ENCODE measurements at regions not wholly inside any gene's neighbourhood (a gene's known extent, or its start where the extent isn't known, plus 50 kb on each side); places are given as distances from the start of the nearest gene placed in this dataset.

DNA sequence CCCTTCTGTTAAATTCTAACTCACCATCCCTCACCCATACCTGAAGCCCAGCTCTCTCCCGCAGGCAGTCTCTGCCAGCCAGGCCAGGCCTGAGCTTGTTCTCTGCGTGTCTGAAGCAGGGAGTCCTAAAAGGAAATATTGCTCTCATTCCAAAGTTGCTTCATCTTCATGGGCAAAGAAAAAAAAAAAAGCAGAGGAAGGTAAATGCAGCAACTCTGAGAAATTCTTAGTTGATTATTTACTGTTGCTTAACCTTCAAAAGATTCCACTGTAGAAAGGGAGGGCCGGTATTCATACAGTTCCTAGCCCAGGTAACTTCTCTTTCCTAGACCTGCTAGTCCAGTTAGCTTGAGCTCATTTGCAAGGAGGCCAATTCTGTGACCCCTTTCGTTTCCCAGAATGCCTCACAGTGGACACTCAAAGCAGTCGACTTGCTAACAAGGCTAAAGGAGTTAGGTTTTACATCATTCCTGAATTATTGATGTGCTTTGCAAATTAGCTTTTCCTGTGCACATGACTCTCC lies 193.5 kb upstream of the EEA1 start:
- TF ChIP-seq POLR2A (IDR thresholded peaks at IDR 0.05) = no peak
- TF ChIP-seq, protein P1, sequence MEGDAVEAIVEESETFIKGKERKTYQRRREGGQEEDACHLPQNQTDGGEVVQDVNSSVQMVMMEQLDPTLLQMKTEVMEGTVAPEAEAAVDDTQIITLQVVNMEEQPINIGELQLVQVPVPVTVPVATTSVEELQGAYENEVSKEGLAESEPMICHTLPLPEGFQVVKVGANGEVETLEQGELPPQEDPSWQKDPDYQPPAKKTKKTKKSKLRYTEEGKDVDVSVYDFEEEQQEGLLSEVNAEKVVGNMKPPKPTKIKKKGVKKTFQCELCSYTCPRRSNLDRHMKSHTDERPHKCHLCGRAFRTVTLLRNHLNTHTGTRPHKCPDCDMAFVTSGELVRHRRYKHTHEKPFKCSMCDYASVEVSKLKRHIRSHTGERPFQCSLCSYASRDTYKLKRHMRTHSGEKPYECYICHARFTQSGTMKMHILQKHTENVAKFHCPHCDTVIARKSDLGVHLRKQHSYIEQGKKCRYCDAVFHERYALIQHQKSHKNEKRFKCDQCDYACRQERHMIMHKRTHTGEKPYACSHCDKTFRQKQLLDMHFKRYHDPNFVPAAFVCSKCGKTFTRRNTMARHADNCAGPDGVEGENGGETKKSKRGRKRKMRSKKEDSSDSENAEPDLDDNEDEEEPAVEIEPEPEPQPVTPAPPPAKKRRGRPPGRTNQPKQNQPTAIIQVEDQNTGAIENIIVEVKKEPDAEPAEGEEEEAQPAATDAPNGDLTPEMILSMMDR (IDR thresholded peaks at IDR 0.05) = no peak
- peak in 1 of 2 donors; percentile 43 for DNase-seq (ENCODE audit: low spot score in 2 of 2)
- intact Hi-C loops (cut with DNase I; ENCODE audit: low total_unique reads) = no loop called here
- H3K4me3 ChIP-seq (ENCODE audit: low read depth, poor library complexity, severe bottlenecking) = no peak overlapping the region
- WGBS, 2 donors = 43 to 51% methylated on average over 5 of the region's 5 CpGs

GRCh38 chr12:93125126-93125525 lies 196.0 kb upstream of the EEA1 start:
- TF ChIP-seq POLR2A (IDR thresholded peaks at IDR 0.05) = no peak
- TF ChIP-seq, protein P1 (IDR thresholded peaks at IDR 0.05) = no peak
- WGBS, 2 donors = 71 to 77% methylated on average over 1 of the region's 1 CpG
- H3K4me3 ChIP-seq (ENCODE audit: low read depth, poor library complexity, severe bottlenecking) = no peak overlapping the region
- no peak for DNase-seq (ENCODE audit: low spot score in 2 of 2)
- intact Hi-C loops (cut with DNase I; ENCODE audit: low total_unique reads) = no loop called here

DNA sequence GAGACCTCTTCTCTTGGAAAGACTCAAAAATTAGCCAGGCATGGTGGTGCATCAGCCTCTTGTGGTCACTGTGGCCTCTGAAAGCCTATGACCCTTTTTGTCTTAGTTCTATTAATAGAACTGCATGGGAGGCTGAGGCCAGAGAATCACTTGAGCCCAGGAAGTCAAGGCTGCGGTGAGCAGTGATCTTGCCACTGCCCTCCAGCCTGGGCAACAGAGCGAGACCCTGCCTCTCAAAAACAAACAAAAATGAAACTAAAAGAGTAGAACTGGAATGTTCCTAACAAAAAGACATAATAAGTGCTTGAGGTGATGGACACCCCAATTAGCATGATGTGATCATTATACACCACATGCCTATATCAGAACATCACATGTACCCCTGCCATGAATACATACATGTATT lies 197.0 kb upstream of the EEA1 start:
- intact Hi-C loops (cut with DNase I; ENCODE audit: low total_unique reads) = no loop called here
- 93 to 95% methylated on average over 2 of the region's 2 CpGs for WGBS, 2 donors
- DNase-seq (ENCODE audit: low spot score in 2 of 2) = no peak
- TF ChIP-seq POLR2A (IDR thresholded peaks at IDR 0.05) = no peak
- TF ChIP-seq, protein P1 (IDR thresholded peaks at IDR 0.05) = no peak
- no peak overlapping the region for H3K4me3 ChIP-seq (ENCODE audit: low read depth, poor library complexity, severe bottlenecking)

DNA sequence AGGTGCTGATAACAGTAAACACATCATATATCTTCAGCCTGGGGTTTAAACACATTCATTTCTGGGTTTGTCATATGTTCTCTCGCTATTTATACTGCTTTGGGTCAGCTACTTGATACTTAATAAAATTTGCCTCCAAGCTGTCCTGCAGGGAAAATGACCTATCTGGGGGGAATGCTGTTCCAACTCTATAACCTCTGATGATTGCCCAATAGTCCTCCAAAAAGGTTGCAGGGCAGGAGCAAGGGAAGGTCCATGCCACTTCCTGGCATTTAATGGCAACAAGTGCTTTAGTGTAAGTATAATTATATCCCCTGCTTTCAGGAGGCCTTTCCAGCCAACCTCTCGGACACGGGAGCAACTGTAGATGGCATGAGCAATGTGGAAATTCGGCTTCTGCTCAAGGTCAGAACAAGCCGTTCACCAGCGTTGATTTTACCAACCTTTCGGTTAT lies 198.0 kb upstream of the EEA1 start:
- no peak overlapping the region for H3K4me3 ChIP-seq (ENCODE audit: low read depth, poor library complexity, severe bottlenecking)
- WGBS, 2 donors = 79 to 87% methylated on average over 7 of the region's 7 CpGs
- TF ChIP-seq POLR2A (IDR thresholded peaks at IDR 0.05) = no peak
- no peak for DNase-seq (ENCODE audit: low spot score in 2 of 2)
- intact Hi-C loops (cut with DNase I; ENCODE audit: low total_unique reads) = no loop called here

- WGBS, 2 donors = 48 to 53% methylated on average over 16 of the region's 16 CpGs
- peak in 1 of 2 donors; percentile 34 for DNase-seq (ENCODE audit: low spot score in 2 of 2)
- intact Hi-C loops (cut with DNase I; ENCODE audit: low total_unique reads) = no loop called here
- no peak overlapping the region for H3K4me3 ChIP-seq (ENCODE audit: low read depth, poor library complexity, severe bottlenecking)
- TF ChIP-seq POLR2A (IDR thresholded peaks at IDR 0.05) = no peak
- TF ChIP-seq, protein P1 (IDR thresholded peaks at IDR 0.05) = no peak
Measured at GRCh38 chr12:93127582-93128331, 198.7 kb upstream of the EEA1 start.

- H3K4me3 ChIP-seq (ENCODE audit: low read depth, poor library complexity, severe bottlenecking) = no peak overlapping the region
- no peak for TF ChIP-seq POLR2A (IDR thresholded peaks at IDR 0.05)
- TF ChIP-seq, protein P1 (IDR thresholded peaks at IDR 0.05) = no peak
- intact Hi-C loops (cut with DNase I; ENCODE audit: low total_unique reads) = no loop called here
- WGBS, 2 donors = 63 to 73% methylated on average over 6 of the region's 6 CpGs
- DNase-seq (ENCODE audit: low spot score in 2 of 2) = no peak
Measured at GRCh38 chr12:93128332-93128707, 199.2 kb upstream of the EEA1 start.
